ENCODE measurements at regions not wholly inside any gene's neighbourhood (a gene's known extent, or its start where the extent isn't known, plus 50 kb on each side); places are given as distances from the start of the nearest gene placed in this dataset.
A peak's percentile ranks its signal among the peaks of the same experiment; 100 is the strongest.

GRCh38 chr14:89480278-89480677, 63.2 kb upstream of the FOXN3 start:
- H3K4me2 ChIP-seq (ENCODE audit: insufficient read depth, low read length, poor library complexity, severe bottlenecking) = no peak overlapping the region
- no peaks in the 10 kb centered on the region for H3K4me1 ChIP-seq (ENCODE audit: control insufficient read depth in 2 of 2, insufficient read depth in 1 of 2, low read depth in 1 of 2, low read length in 2 of 2)
- H2AFZ ChIP-seq (ENCODE audit: low read length) = no peak overlapping the region
- no peak overlapping the region for H3K4me3 ChIP-seq (ENCODE audit: low read length in 2 of 2)
- H2BK120ac ChIP-seq (ENCODE audit: low read depth, low read length) = no peak overlapping the region
- no peak overlapping the region for H3K9ac ChIP-seq (ENCODE audit: low read depth, low read length, poor library complexity)
- H3K23ac ChIP-seq (ENCODE audit: low read depth, low read length, poor library complexity) = no peak overlapping the region
- DNase-seq (ENCODE audit: low spot score) = no peak
- H2BK12ac ChIP-seq (ENCODE audit: low read length) = no peak overlapping the region
- H3K14ac ChIP-seq (ENCODE audit: low read length) = no peak overlapping the region
- no peak overlapping the region for H3K4ac ChIP-seq (ENCODE audit: low read length)
- H3K9me3 ChIP-seq (replicated peaks in 1 of 2; ENCODE audit: control insufficient read depth in 2 of 2, insufficient read depth in 1 of 2, low read depth in 1 of 2, low read length in 2 of 2) = no peaks in the 10 kb centered on the region
- no peaks in the 10 kb centered on the region for H3K27me3 ChIP-seq (ENCODE audit: control insufficient read depth in 3 of 3, insufficient read depth in 3 of 3, low read depth in 1 of 3, low read length in 3 of 3)
- no peak overlapping the region for H3K27ac ChIP-seq (replicated peaks; ENCODE audit: low read length)
- H3K79me1 ChIP-seq (ENCODE audit: low read depth, low read length) = no peaks in the 10 kb centered on the region
- no peak overlapping the region for H2AK5ac ChIP-seq (ENCODE audit: low read depth, low read length)
- no peak overlapping the region for H2BK5ac ChIP-seq (ENCODE audit: low read length)
- no peak overlapping the region for H3K18ac ChIP-seq (ENCODE audit: low read length)
- no peaks in the 10 kb centered on the region for H3K36me3 ChIP-seq (replicated peaks in 1 of 2; ENCODE audit: control insufficient read depth in 2 of 2, insufficient read depth in 2 of 2, low read length in 2 of 2)
- H2BK15ac ChIP-seq (ENCODE audit: low read length) = no peak overlapping the region
- no CpG with 5 or more reads among the region's 6 CpGs for WGBS, 2 donors (ENCODE audit: extremely low coverage in 2 of 2, insufficient read length in 2 of 2, insufficient replicate concordance in 1 of 2)
- H4K91ac ChIP-seq (ENCODE audit: low read depth, low read length, poor library complexity) = no peak overlapping the region
- H4K8ac ChIP-seq (ENCODE audit: low read depth, low read length) = no peak overlapping the region

- H2AK5ac ChIP-seq (ENCODE audit: low read depth, low read length) = no peak overlapping the region
- no peak overlapping the region for H2BK5ac ChIP-seq (ENCODE audit: low read length)
- H3K9ac ChIP-seq (ENCODE audit: low read depth, low read length, poor library complexity) = no peak overlapping the region
- no peak overlapping the region for H3K4ac ChIP-seq (ENCODE audit: low read length)
- no peak overlapping the region for H3K27ac ChIP-seq (replicated peaks; ENCODE audit: low read length)
- no peak overlapping the region for H3K4me3 ChIP-seq (ENCODE audit: low read length in 2 of 2)
- no peak overlapping the region for H2BK120ac ChIP-seq (ENCODE audit: low read depth, low read length)
- H3K23ac ChIP-seq (ENCODE audit: low read depth, low read length, poor library complexity) = no peak overlapping the region
- no peaks in the 10 kb centered on the region for H3K9me3 ChIP-seq (replicated peaks in 1 of 2; ENCODE audit: control insufficient read depth in 2 of 2, insufficient read depth in 1 of 2, low read depth in 1 of 2, low read length in 2 of 2)
- no peak overlapping the region for H2BK15ac ChIP-seq (ENCODE audit: low read length)
- no peaks in the 10 kb centered on the region for H3K27me3 ChIP-seq (ENCODE audit: control insufficient read depth in 3 of 3, insufficient read depth in 3 of 3, low read depth in 1 of 3, low read length in 3 of 3)
- DNase-seq (ENCODE audit: low spot score) = no peak
- no peak overlapping the region for H3K18ac ChIP-seq (ENCODE audit: low read length)
- no peak overlapping the region for H2AFZ ChIP-seq (ENCODE audit: low read length)
- no peaks in the 10 kb centered on the region for H3K36me3 ChIP-seq (replicated peaks in 1 of 2; ENCODE audit: control insufficient read depth in 2 of 2, insufficient read depth in 2 of 2, low read length in 2 of 2)
- H3K14ac ChIP-seq (ENCODE audit: low read length) = no peak overlapping the region
- no CpG with 5 or more reads among the region's 6 CpGs for WGBS, 2 donors (ENCODE audit: extremely low coverage in 2 of 2, insufficient read length in 2 of 2, insufficient replicate concordance in 1 of 2)
- H4K8ac ChIP-seq (ENCODE audit: low read depth, low read length) = no peak overlapping the region
- H3K4me1 ChIP-seq (ENCODE audit: control insufficient read depth in 2 of 2, insufficient read depth in 1 of 2, low read depth in 1 of 2, low read length in 2 of 2) = no peaks in the 10 kb centered on the region
- no peak overlapping the region for H3K4me2 ChIP-seq (ENCODE audit: insufficient read depth, low read length, poor library complexity, severe bottlenecking)
- H2BK12ac ChIP-seq (ENCODE audit: low read length) = no peak overlapping the region
- no peaks in the 10 kb centered on the region for H3K79me1 ChIP-seq (ENCODE audit: low read depth, low read length)
- H4K91ac ChIP-seq (ENCODE audit: low read depth, low read length, poor library complexity) = no peak overlapping the region
Measured at GRCh38 chr14:89479802-89480201, 62.8 kb upstream of the FOXN3 start.

- H2AK5ac ChIP-seq (ENCODE audit: low read depth, low read length) = no peak overlapping the region
- no peaks in the 10 kb centered on the region for H3K27me3 ChIP-seq (ENCODE audit: control insufficient read depth in 3 of 3, insufficient read depth in 3 of 3, low read depth in 1 of 3, low read length in 3 of 3)
- no CpG with 5 or more reads among the region's 4 CpGs for WGBS, 2 donors (ENCODE audit: extremely low coverage in 2 of 2, insufficient read length in 2 of 2, insufficient replicate concordance in 1 of 2)
- no peak overlapping the region for H3K4me3 ChIP-seq (ENCODE audit: low read length in 2 of 2)
- DNase-seq (ENCODE audit: low spot score) = no peak
- no peaks in the 10 kb centered on the region for H3K4me1 ChIP-seq (ENCODE audit: control insufficient read depth in 2 of 2, insufficient read depth in 1 of 2, low read depth in 1 of 2, low read length in 2 of 2)
- no peak overlapping the region for H3K23ac ChIP-seq (ENCODE audit: low read depth, low read length, poor library complexity)
- no peak overlapping the region for H3K27ac ChIP-seq (replicated peaks; ENCODE audit: low read length)
- no peak overlapping the region for H3K4me2 ChIP-seq (ENCODE audit: insufficient read depth, low read length, poor library complexity, severe bottlenecking)
- H3K9ac ChIP-seq (ENCODE audit: low read depth, low read length, poor library complexity) = no peak overlapping the region
- no peak overlapping the region for H2BK5ac ChIP-seq (ENCODE audit: low read length)
- H3K79me1 ChIP-seq (ENCODE audit: low read depth, low read length) = no peaks in the 10 kb centered on the region
- H2BK15ac ChIP-seq (ENCODE audit: low read length) = no peak overlapping the region
- H3K4ac ChIP-seq (ENCODE audit: low read length) = no peak overlapping the region
- H2AFZ ChIP-seq (ENCODE audit: low read length) = no peak overlapping the region
- no peaks in the 10 kb centered on the region for H3K36me3 ChIP-seq (replicated peaks in 1 of 2; ENCODE audit: control insufficient read depth in 2 of 2, insufficient read depth in 2 of 2, low read length in 2 of 2)
- H4K91ac ChIP-seq (ENCODE audit: low read depth, low read length, poor library complexity) = no peak overlapping the region
- H3K14ac ChIP-seq (ENCODE audit: low read length) = no peak overlapping the region
- H4K8ac ChIP-seq (ENCODE audit: low read depth, low read length) = no peak overlapping the region
- H3K18ac ChIP-seq (ENCODE audit: low read length) = peak overlapping the region; percentile 21
- no peak overlapping the region for H2BK12ac ChIP-seq (ENCODE audit: low read length)
- no peaks in the 10 kb centered on the region for H3K9me3 ChIP-seq (replicated peaks in 1 of 2; ENCODE audit: control insufficient read depth in 2 of 2, insufficient read depth in 1 of 2, low read depth in 1 of 2, low read length in 2 of 2)
- H2BK120ac ChIP-seq (ENCODE audit: low read depth, low read length) = no peak overlapping the region
Measured at GRCh38 chr14:89477391-89477790, 60.4 kb upstream of the FOXN3 start.

- Histone ChIP-seq H3K14ac (ENCODE audit: low read length) (no peak overlapping the region), H3K18ac (ENCODE audit: low read length) (no peak overlapping the region), H3K4me3 (ENCODE audit: low read length in 2 of 2) (no peak overlapping the region), H2AK5ac (ENCODE audit: low read depth, low read length) (no peak overlapping the region), H2BK120ac (ENCODE audit: low read depth, low read length) (no peak overlapping the region), H4K91ac (ENCODE audit: low read depth, low read length, poor library complexity) (no peak overlapping the region), H2BK15ac (ENCODE audit: low read length) (no peak overlapping the region), H2BK5ac (ENCODE audit: low read length) (no peak overlapping the region), H3K36me3 (replicated peaks in 1 of 2; ENCODE audit: control insufficient read depth in 2 of 2, insufficient read depth in 2 of 2, low read length in 2 of 2) (no peaks in the 10 kb centered on the region), H3K9me3 (replicated peaks in 1 of 2; ENCODE audit: control insufficient read depth in 2 of 2, insufficient read depth in 1 of 2, low read depth in 1 of 2, low read length in 2 of 2) (no peaks in the 10 kb centered on the region), H3K9ac (ENCODE audit: low read depth, low read length, poor library complexity) (no peak overlapping the region), H2AFZ (ENCODE audit: low read length) (no peak overlapping the region), H3K4ac (ENCODE audit: low read length) (no peak overlapping the region), H3K4me2 (ENCODE audit: insufficient read depth, low read length, poor library complexity, severe bottlenecking) (no peak overlapping the region), H3K4me1 (ENCODE audit: control insufficient read depth in 2 of 2, insufficient read depth in 1 of 2, low read depth in 1 of 2, low read length in 2 of 2) (no peaks in the 10 kb centered on the region), H3K23ac (ENCODE audit: low read depth, low read length, poor library complexity) (no peak overlapping the region), H3K27ac (replicated peaks; ENCODE audit: low read length) (no peak overlapping the region), H3K27me3 (ENCODE audit: control insufficient read depth in 3 of 3, insufficient read depth in 3 of 3, low read depth in 1 of 3, low read length in 3 of 3) (no peaks in the 10 kb centered on the region), H2BK12ac (ENCODE audit: low read length) (no peak overlapping the region), H4K8ac (ENCODE audit: low read depth, low read length) (no peak overlapping the region), H3K79me1 (ENCODE audit: low read depth, low read length) (no peaks in the 10 kb centered on the region)
- no peak for DNase-seq (ENCODE audit: low spot score)
- no CpG with 5 or more reads among the region's 10 CpGs for WGBS, 2 donors (ENCODE audit: extremely low coverage in 2 of 2, insufficient read length in 2 of 2, insufficient replicate concordance in 1 of 2)
Measured at GRCh38 chr14:89476354-89476896, 59.4 kb upstream of the FOXN3 start.

Measured in neuronal stem cell (in vitro differentiated cells).